ENCODE measurements at regions not wholly inside any gene's neighbourhood (a gene's known extent, or its start where the extent isn't known, plus 50 kb on each side); places are given as distances from the start of the nearest gene placed in this dataset.

GRCh38 chr4:17272154-17272553 is 239.7 kb downstream of the QDPR start:
- TF ChIP-seq CTCF (IDR thresholded peaks at IDR 0.05; ENCODE audit: low read depth, low read length, missing control alignments), result no peak
- H3K4me3 ChIP-seq (ENCODE audit: low read depth, low read length), result no peak overlapping the region
- in situ Hi-C loops (cut with HindIII; ENCODE audit: low sequenced_read_pairs), result no loop called here
- no peak for DNase-seq (ENCODE audit: low read depth)

GRCh38 chr4:17265653-17266052 is 246.2 kb downstream of the QDPR start:
- H3K4me3 ChIP-seq (ENCODE audit: low read depth, low read length), result no peak overlapping the region
- no peak for DNase-seq (ENCODE audit: low read depth)
- in situ Hi-C loops (cut with HindIII; ENCODE audit: low sequenced_read_pairs), result loop anchor here (5.0 kb wide), 1 partner anchor 37 kb away; no protein-coding TSS in a partner anchor
- TF ChIP-seq CTCF (IDR thresholded peaks at IDR 0.05; ENCODE audit: low read depth, low read length, missing control alignments), result no peak

GRCh38 chr4:17265139-17265538 is 246.8 kb downstream of the QDPR start:
- DNase-seq (ENCODE audit: low read depth), result no peak
- H3K4me3 ChIP-seq (ENCODE audit: low read depth, low read length), result no peak overlapping the region
- TF ChIP-seq CTCF (IDR thresholded peaks at IDR 0.05; ENCODE audit: low read depth, low read length, missing control alignments), result no peak
- in situ Hi-C loops (cut with HindIII; ENCODE audit: low sequenced_read_pairs), result loop anchor here (5.0 kb wide), 1 partner anchor 37 kb away; no protein-coding TSS in a partner anchor

- no peak for TF ChIP-seq CTCF (IDR thresholded peaks at IDR 0.05; ENCODE audit: low read depth, low read length, missing control alignments)
- in situ Hi-C loops (cut with HindIII; ENCODE audit: low sequenced_read_pairs), result no loop called here
- DNase-seq (ENCODE audit: low read depth), result no peak
- H3K4me3 ChIP-seq (ENCODE audit: low read depth, low read length), result no peak overlapping the region
Observed at GRCh38 chr4:17260166-17260907, 251.6 kb downstream of the QDPR start.

DNA sequence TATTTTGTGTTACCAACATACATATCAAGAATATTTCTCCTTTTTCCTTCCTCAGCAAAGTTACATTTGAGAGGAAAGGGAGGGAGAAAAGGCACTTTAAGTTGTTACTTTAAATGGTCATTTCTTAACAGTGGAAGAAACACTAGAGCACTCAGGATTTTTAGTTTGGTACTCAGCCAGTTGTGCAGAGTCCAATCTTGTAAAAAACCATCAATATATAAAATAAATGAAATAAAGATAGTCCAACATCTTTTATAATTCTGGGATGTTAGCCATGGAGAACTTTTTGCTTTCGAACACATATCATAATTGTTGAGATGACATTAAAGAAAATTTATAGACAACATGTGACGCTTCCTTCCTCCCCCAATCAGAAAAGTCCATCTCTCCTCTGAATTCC is 253.8 kb downstream of the QDPR start:
- DNase-seq (ENCODE audit: low read depth), result no peak
- in situ Hi-C loops (cut with HindIII; ENCODE audit: low sequenced_read_pairs), result no loop called here
- H3K4me3 ChIP-seq (ENCODE audit: low read depth, low read length), result no peak overlapping the region
- no peak for TF ChIP-seq CTCF (IDR thresholded peaks at IDR 0.05; ENCODE audit: low read depth, low read length, missing control alignments)

DNA sequence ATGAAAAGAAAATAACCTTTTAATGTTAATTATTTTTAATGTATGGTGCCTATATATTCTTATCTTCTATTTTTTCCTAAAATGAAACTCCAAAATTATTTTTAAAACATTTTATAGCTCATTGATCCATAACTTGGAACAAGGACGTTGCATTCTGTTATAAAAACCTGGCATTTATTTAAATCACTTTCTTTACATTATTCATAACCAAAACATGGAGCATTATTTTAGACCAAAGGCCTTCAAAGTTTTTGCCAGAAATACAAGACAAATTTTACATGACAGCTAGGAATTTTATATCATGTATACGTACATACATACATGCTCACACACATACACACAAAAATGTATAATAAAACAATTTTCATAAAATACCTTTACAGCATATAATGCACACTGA is 259.8 kb downstream of the QDPR start:
- in situ Hi-C loops (cut with HindIII; ENCODE audit: low sequenced_read_pairs), result no loop called here
- no peak for DNase-seq (ENCODE audit: low read depth)
- H3K4me3 ChIP-seq (ENCODE audit: low read depth, low read length), result no peak overlapping the region
- TF ChIP-seq CTCF (IDR thresholded peaks at IDR 0.05; ENCODE audit: low read depth, low read length, missing control alignments), result no peak

Data from astrocyte of the cerebellum (primary cell).